HG03108 (cell line): ENCODE measurements at regions not wholly inside any gene's neighbourhood (a gene's known extent, or its start where the extent isn't known, plus 50 kb on each side); places are given as distances from the start of the nearest gene placed in this dataset.

ENCODE experiments used
- ATAC-seq: cut with Tn5 transposase; IDR thresholded peaks from one replicate; pipeline ENCODE4 v1.9.1; 2021; ENCODE audit warnings: moderate library complexity; ENCODE audit not compliant: unreplicated experiment

- ATAC-seq: no peak
Observed at GRCh38 chr9:71384343-71384742, 262.9 kb upstream of the TRPM3 start.

GRCh38 chr9:71383308-71383940 lies 262.0 kb upstream of the TRPM3 start:
- ATAC-seq: no peak

GRCh38 chr9:71368157-71368556 lies 246.7 kb upstream of the TRPM3 start:
- no peak for ATAC-seq

- no peak for ATAC-seq
Observed at GRCh38 chr9:71364186-71364955, 242.9 kb upstream of the TRPM3 start.

- ATAC-seq: no peak
Observed at GRCh38 chr9:71363286-71363961, 242.0 kb upstream of the TRPM3 start.

GRCh38 chr9:71361357-71361756 lies 239.9 kb upstream of the TRPM3 start:
- ATAC-seq: no peak

GRCh38 chr9:71357346-71357745 lies 235.9 kb upstream of the TRPM3 start:
- no peak for ATAC-seq

GRCh38 chr9:71355884-71356283 lies 234.5 kb upstream of the TRPM3 start:
- ATAC-seq: no peak

GRCh38 chr9:71353720-71354119 lies 232.3 kb upstream of the TRPM3 start:
- ATAC-seq: no peak

- no peak for ATAC-seq
Observed at GRCh38 chr9:71352837-71353236, 231.4 kb upstream of the TRPM3 start.

GRCh38 chr9:71349218-71349617 lies 227.8 kb upstream of the TRPM3 start:
- ATAC-seq: no peak

- no peak for ATAC-seq
Observed at GRCh38 chr9:71333321-71333720, 211.9 kb upstream of the TRPM3 start.

- ATAC-seq: no peak
Observed at GRCh38 chr9:71331603-71332002, 210.2 kb upstream of the TRPM3 start.

- ATAC-seq: no peak
Observed at GRCh38 chr9:71329873-71330272, 208.5 kb upstream of the TRPM3 start.

GRCh38 chr9:71326360-71326759 lies 204.9 kb upstream of the TRPM3 start:
- no peak for ATAC-seq

GRCh38 chr9:71323357-71323756 lies 201.9 kb upstream of the TRPM3 start:
- ATAC-seq: no peak

GRCh38 chr9:71322311-71322710 lies 200.9 kb upstream of the TRPM3 start:
- ATAC-seq: no peak

GRCh38 chr9:71308454-71308853 lies 187.0 kb upstream of the TRPM3 start:
- no peak for ATAC-seq

GRCh38 chr9:71306134-71306533 lies 184.7 kb upstream of the TRPM3 start:
- no peak for ATAC-seq

GRCh38 chr9:71303351-71303750 lies 181.9 kb upstream of the TRPM3 start:
- no peak for ATAC-seq

GRCh38 chr9:71302776-71303175 lies 181.4 kb upstream of the TRPM3 start:
- ATAC-seq: peak; percentile 58

- ATAC-seq: no peak
Observed at GRCh38 chr9:71295928-71296327, 174.5 kb upstream of the TRPM3 start.
